GM19438 (cell line): ENCODE measurements at regions not wholly inside any gene's neighbourhood (a gene's known extent, or its start where the extent isn't known, plus 50 kb on each side); places are given as distances from the start of the nearest gene placed in this dataset.
"Not testable (repeated sequence)": the region's sequence is repeated elsewhere in the genome, so short reads cannot be mapped to it uniquely, and the experiment has no call there.

Experiments used
- ATAC-seq: cut with Tn5 transposase; IDR thresholded peaks from one replicate; pipeline ENCODE4 v1.9.1; 2021; ENCODE audit warnings: low read depth; ENCODE audit not compliant: unreplicated experiment

DNA sequence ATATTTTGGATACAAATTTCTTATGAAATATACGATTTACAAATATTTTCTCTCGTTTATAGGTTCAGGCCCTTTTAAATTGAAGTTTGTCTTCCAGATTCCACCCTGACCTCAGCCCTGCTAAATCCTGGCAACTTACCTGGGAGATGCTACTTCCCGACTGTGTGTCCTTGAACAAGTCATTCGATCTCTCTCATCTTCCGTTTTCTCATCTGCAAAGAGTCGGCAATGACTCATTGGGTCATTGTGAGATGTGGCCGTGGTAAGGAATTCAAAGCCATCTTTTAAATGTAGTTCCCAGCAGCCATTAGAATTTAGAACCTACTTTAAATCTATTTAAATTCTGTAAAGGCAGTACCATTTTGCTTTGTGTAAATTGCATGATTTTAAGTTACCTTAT, 72.5 kb downstream of the LHX2 start:
- ATAC-seq: no peak

DNA sequence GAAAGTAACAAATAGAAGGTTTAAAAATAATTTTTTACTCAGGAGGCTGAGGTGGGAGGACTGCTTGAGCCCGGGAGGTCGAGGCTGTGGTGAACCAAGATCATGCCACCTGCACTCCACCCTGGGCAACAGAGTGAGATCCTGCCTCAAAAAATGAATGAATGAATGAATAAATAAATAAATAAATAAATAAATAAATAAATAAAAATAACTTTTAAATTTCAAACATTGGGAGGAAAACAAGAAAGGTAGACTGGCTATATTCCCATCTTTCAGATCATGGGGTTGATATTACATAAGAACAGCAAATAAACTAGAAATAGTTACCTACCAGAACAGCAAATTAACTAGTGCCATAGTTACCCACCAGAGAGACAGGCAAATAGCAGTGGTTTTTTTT, 75.7 kb downstream of the LHX2 start:
- ATAC-seq: no peak

DNA sequence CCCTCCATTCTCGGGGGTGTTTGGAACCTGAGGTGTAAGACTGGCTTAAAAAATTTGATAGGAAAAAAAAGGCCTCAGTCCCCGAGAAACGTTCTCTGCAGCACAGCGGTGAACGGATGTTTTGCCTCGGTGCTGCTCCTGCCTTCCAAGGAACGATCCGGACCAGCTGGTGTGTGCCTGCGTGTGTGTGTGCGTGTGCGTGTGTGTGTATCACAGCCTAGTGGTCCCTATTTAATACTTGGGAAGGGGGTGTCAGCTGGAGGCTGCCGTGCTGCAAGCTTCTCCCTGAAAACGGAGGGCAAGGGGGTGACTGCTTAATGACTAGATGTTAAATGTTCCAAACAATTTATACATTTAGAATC, 76.9 kb downstream of the LHX2 start:
- ATAC-seq: no peak

DNA sequence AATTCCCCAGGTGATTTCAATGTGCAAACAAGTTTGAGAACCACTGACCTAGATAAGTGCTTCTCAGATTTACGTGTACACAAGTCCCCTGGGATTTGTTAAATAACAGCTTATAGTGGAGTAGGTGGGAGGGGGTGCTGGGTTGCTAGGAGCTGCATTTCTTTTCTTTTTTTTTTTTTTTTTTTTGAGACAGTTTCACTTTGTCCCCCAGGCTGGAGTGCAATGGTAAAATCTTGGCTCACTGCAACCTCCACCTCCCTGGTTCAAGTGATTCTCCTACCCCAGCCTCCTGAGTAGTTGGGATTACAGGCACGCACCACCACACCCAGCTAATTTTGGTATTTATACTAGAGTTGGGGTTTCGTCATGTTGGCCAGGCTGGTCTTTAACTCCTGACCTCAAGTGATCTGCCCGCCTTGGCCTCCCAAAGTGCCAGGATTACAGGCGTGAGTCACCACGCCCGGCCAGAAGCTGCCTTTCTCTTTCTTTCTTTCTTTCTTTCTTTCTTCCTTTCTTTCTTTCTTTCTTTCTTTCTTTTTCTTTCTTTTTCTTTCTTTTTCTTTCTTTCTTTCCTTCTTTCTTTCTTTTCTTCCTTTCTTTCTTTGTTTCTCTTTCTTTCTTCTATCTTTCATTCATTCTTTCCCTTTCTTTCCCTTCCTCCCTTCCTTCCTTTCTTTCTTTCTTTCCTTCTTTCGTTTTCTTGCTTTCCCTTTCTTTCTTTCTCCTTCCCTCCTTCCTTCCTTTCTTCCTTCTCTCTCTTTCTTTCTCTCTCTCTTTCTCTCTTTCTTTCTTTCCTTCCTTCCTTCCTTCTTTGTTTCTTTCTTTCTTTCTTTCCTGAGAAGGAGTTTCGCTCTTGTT, 78.3 kb downstream of the LHX2 start:
- not testable (repeated sequence) for ATAC-seq

DNA sequence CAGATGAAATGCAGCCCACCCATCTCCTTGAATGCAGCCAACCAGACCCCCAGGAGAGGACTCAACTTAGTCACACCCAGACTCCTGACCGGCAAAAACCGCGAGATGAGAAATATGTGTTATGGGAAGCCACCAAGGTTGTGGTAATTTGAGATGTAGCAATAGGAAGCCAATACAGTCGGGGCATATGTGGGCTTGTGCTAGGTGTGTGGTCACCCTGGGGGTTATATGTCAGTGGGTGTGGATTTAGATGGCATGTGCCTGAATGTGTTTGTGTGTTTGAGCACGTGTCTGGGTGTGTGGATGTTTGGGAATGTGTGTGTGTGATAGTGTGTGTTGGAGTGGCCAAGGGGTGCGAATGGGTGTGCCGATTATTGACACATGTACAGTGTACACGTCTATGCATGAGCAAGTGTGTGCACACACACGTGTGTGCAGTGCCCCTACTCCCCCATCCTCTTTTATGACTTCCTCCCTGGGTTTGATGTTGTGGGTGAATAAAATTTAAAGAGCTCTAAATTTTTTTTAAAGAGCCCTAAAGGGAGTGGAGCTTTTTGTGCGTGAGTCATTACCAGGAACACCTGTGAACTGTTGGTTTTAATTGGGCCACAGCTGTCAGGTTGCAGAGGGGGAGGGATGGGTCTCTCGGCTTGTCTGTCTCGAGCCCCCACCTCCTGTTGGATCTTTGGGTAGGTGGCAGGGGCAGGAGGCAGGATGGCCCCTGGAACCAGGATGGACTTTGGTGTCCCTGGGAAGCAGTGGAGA, 86.8 kb downstream of the LHX2 start:
- no peak for ATAC-seq

DNA sequence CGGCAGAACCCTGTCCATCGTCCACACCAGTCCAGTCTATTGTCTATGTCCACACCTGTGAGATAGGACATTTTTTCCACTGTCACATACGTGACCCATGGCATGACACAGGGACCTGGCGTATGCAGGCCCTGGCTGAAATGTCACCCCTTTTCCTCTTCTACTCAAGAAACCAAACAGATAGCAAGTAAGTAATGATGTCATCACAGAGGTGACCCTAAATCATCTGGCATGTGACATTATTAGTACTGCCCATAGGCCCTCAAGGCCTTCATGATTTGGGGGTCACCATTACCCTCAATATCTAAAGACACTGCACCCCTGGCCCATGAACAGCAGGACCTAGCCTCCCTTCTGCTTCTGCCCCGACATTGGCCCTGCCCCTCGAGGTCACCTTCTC, 88.3 kb downstream of the LHX2 start:
- no peak for ATAC-seq

DNA sequence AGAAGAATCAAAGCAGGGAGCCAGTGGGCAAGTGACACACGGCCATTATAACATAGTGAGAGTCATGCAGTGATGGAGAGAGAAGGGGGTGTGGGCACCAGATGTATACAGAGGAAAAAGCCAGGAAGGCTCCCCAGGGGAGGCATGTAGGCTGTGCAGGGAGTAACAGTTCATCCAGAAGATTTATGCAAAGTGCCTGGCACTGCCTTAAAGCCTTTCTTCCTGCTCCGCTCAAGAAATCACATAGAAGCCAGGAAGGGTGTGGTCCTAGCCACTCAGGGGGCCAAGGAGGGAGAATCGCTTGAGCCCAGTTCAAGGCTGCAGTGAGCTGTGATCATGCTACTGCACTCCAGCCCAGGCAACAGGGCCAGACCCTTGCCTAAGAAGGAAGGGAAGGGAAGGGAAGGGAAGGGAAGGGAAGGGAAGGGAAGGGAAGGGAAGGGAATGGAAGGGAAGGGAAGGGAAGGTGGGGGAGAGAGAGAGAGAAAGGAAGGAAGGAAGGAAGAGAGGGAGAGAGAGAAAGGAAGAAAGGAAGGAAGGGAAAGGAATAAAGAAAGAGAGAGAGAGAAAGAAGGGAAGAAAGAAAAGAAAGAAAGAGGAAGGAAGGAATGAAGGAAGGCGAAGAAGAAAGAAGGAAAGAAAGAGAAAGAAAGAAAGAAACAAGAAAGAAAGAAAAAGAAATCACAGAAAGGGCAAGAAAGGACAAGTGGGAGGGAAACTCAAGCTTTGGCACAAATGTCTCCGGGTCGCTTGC, 89.8 kb downstream of the LHX2 start:
- ATAC-seq: no peak

DNA sequence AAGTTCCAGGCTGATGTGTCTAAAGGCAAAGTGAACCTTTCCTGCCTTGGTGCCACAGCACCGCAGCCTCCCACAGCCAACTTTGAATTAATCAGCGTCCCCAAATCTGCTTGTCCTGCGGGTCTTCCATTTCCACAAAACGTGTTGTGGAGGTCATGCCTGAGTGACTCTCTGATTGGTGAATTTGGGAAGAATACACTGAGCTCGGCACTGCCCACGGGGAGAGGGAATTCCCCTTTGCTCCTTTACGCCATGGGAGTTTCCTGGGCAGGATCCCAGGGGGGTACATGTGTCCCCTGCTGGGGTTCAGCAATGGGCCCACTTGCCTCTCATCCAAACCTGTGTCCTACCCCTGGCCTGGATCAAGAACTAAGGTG, 90.4 kb downstream of the LHX2 start:
- ATAC-seq: no peak

DNA sequence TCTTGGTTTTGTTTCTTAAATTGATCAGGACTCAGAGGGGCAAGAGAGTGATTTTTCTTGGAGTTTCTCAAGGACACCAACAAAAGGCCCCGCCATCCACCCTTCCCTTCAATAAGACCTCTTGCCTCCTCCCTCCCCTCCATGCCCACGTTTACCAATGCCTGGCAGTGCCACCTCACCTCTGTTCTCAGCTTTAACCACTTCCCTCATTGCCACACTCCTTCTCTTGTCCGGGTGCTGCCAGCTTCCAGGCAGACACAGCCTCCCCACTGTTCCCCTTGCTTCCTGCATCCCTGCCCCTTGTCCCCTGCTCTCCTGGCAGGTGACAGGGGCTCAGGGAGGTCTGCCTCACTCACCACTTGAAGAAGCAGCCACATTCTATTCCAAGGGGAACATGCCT, 90.8 kb downstream of the LHX2 start:
- ATAC-seq: no peak

DNA sequence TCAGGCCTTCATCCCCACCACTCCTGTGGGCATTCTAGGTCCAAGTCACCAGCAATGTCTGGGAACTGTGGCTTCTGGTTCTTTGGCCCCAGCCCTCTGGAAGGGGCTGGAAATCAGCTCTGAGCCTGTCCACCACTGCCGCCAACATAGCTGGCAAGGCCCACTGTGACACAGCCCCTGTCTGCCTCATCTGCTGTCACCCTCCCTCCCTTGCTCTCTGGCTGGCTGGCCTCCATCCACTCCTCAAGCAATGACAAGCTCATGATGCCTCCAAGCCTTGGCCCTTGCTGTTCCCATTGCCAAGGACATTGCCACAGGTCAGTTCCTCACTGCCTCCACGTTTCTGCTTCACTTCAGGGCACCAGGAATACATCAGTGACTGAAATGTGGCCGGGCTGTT, 93.7 kb downstream of the LHX2 start:
- no peak for ATAC-seq

DNA sequence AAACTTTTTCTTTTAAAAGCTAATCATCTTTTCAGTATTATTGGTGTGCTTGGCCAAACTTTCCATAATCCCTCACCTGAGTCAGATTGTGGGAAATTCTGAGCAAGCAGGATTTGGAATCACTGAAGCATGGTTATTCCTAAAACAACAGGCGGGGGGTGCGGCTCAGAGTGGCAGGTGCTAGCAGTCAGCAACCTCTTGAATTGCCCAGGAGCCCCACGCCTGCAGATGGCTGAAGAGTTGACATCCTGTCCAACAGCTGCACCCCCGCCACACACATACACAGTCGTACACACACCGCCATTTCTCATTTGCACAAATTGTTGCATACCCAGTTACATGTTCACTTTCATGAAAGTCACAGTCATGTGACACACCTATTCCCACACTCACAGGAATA, 96.6 kb downstream of the LHX2 start:
- ATAC-seq: no peak

DNA sequence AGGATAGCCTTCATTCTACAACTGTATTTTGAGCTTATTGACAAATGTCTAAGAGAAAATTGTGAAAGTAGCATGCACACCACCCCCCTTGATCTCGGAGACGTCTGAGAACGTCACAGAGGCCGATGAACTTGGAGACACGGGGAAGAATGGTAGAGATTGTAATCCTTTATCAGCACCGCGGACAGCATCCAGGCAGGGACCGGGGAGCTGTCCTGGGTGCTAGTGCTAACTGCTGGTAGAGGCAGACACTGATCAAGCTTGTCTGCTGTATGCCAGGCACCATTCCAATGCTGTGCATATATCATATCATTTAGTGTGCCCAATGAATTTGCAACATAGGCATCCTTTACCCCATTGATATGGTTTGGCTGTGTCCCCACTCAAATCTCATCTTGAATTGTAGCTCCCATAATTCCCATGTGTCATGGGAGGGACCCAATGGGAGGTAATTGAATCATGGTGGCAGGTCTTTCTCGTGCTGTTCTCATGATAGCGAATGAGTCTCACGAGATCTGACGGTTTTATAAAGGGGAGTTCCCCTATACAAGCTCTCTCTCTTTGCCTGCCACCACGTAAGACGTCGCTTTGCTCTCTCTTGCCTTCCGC, 98.8 kb downstream of the LHX2 start:
- ATAC-seq: no peak

DNA sequence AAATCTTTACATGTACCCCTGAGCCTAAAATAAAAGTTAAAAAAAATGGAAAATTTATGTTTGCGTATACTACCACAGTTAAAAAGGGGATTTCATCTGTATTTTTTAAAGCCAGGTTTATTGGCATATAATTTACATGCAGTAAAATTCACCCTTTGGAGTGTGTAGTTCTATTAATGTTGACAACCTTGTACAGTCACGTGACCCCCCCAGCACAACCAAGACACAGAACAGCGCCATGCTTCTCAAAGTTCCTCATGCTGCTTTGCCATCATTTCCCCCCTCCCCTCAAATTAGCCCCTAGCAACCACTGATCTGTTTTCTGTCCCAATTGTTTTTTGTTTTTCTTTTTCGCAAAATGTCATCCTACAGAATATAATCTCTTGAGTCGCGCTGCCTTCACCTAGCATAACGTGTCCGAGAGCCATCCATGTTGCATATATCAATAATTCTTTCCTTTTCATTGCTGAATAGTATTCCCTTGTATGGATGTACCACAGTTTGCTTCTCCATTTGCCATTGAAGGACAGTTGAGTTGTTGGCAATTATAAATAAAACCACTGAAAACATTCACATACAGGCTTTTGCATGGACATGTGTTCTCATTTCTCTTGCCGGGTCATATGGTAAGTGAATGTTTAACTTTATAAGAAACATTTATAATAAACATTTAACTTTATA, 105.3 kb downstream of the LHX2 start:
- ATAC-seq: no peak

DNA sequence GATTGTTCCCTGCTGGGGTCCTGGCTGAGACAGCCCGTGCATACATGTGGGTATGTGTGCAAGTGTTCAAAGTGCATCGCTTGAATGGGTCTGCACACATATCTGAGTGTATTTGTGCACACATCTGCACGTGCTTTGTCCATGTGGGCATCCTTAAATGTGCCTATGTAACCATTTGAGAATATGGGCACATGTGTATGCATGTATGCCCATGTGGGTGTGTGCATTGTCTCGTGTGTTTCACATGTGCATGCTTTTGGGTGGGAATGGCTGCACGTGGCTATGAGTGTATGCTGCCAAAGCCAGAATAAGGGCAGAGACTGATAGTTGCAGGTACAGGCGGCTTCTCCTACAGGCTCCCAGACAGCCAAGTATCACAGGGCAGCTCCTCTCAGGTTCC, 107.3 kb downstream of the LHX2 start:
- ATAC-seq: no peak

DNA sequence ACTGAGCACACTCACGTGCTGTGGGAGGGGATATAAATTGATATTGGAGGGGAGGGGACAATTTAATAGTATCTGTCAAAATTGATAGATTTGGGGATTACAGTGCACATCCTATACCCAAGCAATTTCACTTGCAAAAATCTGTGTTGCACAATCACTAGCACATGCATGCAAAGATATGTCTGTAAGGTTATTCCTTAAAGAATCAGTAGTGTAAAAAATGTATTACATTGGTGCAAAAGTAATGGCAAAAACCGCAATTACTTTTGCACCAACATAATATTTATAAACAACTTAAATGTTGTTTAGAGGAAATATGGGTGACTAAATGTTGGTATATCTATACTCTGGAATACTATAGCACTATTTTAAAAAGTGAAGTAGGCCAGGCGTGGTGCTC, 108.7 kb downstream of the LHX2 start:
- ATAC-seq: no peak

DNA sequence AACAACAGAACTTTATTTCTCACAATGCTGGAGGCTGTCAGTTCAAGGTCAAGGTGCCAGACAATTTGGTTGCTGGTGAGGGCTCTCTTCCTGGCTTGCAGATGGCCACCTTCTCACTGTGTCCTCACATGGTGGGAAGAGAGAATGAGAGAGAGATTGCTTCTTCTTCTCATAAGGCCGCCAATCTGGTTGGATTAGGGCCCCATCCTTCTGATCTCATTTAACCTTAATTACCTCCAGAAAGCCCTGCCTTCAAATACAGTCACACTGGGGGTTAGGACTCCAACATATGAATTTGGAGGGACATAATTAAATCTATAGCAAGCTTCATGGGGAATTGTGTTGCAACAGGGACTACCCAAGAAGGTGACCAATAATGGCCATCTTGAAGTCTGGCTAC, 110.2 kb downstream of the LHX2 start:
- ATAC-seq: no peak

DNA sequence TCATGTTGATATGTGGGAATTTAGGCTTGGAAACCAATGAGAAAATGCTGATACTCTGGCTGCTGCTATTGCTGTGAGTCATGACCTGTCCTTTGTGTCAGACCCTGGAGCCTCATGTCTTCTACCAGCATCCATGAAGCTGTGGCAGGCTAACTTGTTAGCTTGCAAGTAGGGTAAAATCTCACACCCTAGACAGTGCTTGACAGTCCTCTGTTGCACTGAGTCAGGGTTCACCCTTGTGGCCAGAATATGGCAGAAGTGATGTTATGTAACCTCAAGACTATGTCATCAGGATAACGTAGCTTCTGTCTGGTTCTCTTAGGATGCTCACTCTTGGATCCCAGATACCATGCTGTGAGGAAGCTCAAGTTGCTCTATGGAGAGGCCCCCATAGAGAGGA, 110.8 kb downstream of the LHX2 start:
- ATAC-seq: no peak

DNA sequence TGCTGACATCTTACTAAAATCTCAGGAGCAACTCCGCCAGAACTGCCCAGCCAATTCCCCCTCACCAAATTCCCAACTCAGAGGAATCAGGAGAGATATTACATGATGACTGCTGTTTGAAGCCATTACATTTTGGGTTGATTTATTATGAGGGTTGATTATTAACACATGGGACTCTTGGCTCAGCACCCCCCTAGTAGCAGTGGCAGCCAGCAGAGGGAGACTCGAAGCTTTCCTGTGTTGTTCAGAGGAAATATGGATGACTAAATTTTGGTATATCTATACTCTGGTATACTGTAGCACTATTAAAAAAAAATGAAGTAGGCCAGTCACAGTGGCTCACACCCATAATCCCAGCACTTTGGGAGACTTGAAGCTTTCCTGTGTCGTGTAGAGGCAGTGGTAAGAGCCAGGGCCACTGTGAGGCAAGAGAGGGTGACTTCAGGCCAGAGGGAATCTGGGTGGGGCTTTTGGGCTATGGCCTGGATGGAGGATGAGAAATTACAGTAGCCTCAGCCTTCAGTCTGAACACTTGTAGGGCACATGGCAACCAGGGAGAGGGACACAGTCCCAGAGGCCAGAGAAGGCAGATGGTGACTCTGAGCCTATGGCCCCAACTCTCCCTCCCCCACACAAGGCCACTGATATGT, 111.4 kb downstream of the LHX2 start:
- no peak for ATAC-seq

DNA sequence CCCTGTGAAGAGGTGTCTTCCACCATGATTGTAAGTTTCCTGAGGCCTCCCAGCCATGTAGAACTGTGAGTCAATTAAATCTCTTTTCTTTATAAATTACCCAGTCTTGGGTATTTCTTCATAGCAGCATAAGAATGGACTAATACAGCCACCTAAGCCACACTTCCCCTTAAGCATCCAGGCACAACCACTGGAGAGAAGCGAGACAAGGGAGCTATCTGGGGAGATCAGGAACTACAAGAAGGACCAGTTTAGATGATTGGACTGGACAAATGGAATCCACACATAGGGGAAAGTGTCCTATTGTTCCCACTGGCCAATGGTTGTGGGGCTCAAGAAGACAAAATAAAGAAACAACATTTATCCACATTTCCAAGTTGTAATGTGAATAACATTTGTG, 112.1 kb downstream of the LHX2 start:
- ATAC-seq: not testable (repeated sequence)
